Type B pancreatic cell (in vitro differentiated cells): ENCODE measurements at regions not wholly inside any gene's neighbourhood (a gene's known extent, or its start where the extent isn't known, plus 50 kb on each side); places are given as distances from the start of the nearest gene placed in this dataset.
"Not testable (repeated sequence)": the region's sequence is repeated elsewhere in the genome, so short reads cannot be mapped to it uniquely, and the experiment has no call there.

ENCODE experiments used
- DNase-seq: peaks from one replicate; pipeline ENCODE4 v3.0.0; 2021; ENCODE audit warnings: mixed read lengths; ENCODE audit not compliant: unreplicated experiment; ENCODE audit errors: extremely low spot score
- H3K27ac Mint-ChIP-seq: 2 replicates; pipeline ENCODE4 v1.8.0; 2021; ENCODE audit warnings: mild to moderate bottlenecking, mixed read lengths
- H3K27me3 Mint-ChIP-seq: 2 replicates; pipeline ENCODE4 v1.8.0; 2021; ENCODE audit warnings: mixed read lengths
- H3K36me3 Mint-ChIP-seq: 2 replicates; pipeline ENCODE4 v1.8.0; 2021; ENCODE audit warnings: mixed read lengths
- H3K4me1 Mint-ChIP-seq: one replicate; pipeline ENCODE4 v1.8.0; 2021; ENCODE audit warnings: mixed read lengths; ENCODE audit not compliant: unreplicated experiment
- H3K4me3 Mint-ChIP-seq: 2 replicates; pipeline ENCODE4 v1.8.0; 2021; ENCODE audit warnings: mild to moderate bottlenecking, mixed read lengths
- H3K9me3 Mint-ChIP-seq: 2 replicates; pipeline ENCODE4 v1.8.0; 2021; ENCODE audit warnings: mixed read lengths
- CTCF ChIP-seq: fragments of 200-600 bp; sonication (generic); conservative IDR thresholded peaks from 2 replicates; pipeline ENCODE4 v1.5.0; 2021; ENCODE audit warnings: antibody characterized with exemption, mild to moderate bottlenecking

- Mint-ChIP-seq H3K4me1 (peaks cover 22% of the 10 kb centered on the region), H3K27ac (peak overlapping the region; percentile 39), H3K9me3 (no peaks in the 10 kb centered on the region), H3K36me3 (no peaks in the 10 kb centered on the region), H3K27me3 (no peaks in the 10 kb centered on the region), H3K4me3 (peak overlapping the region; percentile 43)
- peak; percentile 70 for DNase-seq
- TF ChIP-seq CTCF, result no peak
These were observed 445.2 kb downstream of the SQOR start for GRCh38 chr15:46080016-46080415.

- Mint-ChIP-seq H3K27ac (no peak overlapping the region), H3K27me3 (peaks cover 3% of the 10 kb centered on the region), H3K4me1 (no peaks in the 10 kb centered on the region), H3K4me3 (no peak overlapping the region), H3K9me3 (peaks cover 9% of the 10 kb centered on the region), H3K36me3 (no peaks in the 10 kb centered on the region)
- no peak for DNase-seq
- TF ChIP-seq CTCF, result no peak
These were observed 453.9 kb downstream of the SQOR start for GRCh38 chr15:46088486-46089445.

GRCh38 chr15:46089467-46089935, 454.7 kb downstream of the SQOR start:
- Mint-ChIP-seq H3K4me3 (no peak overlapping the region), H3K27ac (no peak overlapping the region), H3K9me3 (peaks cover 9% of the 10 kb centered on the region), H3K27me3 (peaks cover 3% of the 10 kb centered on the region), H3K36me3 (no peaks in the 10 kb centered on the region), H3K4me1 (no peaks in the 10 kb centered on the region)
- no peak for TF ChIP-seq CTCF
- DNase-seq, result no peak

DNA sequence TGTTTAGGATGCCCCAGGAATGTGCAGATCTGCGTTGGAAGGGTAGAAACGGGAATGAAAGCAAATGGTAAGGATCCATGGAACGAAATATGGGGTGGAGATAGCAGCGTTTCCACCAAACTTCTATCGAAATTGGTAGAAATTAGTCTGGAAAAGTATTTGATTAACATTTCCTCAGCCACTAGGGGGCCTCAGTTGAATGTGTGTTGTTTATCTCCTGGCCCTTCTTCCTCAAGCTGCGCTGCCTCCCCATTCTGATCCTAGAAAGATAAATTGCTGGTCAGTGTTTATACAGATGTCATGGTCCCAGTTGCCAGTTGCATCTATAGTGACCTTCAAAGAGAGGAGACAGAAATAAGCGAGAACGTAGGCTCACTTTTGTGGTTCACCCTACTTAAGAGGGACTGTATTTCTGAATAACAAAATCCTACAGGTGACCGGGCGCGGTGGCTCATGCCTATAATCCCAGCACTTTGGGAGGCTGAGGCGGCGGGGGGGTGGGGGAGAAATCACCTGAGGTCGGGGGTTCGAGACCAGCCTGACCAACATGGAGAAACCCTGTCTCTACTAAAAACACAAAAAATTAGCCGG, 457.1 kb downstream of the SQOR start:
- no peak overlapping the region for H3K4me3 Mint-ChIP-seq
- TF ChIP-seq CTCF, result peak; percentile 80
- no peak overlapping the region for H3K27ac Mint-ChIP-seq
- H3K9me3 Mint-ChIP-seq, result peaks cover 8% of the 10 kb centered on the region
- DNase-seq, result no peak
- no peaks in the 10 kb centered on the region for H3K4me1 Mint-ChIP-seq
- H3K36me3 Mint-ChIP-seq, result no peaks in the 10 kb centered on the region
- peaks cover 3% of the 10 kb centered on the region for H3K27me3 Mint-ChIP-seq

DNA sequence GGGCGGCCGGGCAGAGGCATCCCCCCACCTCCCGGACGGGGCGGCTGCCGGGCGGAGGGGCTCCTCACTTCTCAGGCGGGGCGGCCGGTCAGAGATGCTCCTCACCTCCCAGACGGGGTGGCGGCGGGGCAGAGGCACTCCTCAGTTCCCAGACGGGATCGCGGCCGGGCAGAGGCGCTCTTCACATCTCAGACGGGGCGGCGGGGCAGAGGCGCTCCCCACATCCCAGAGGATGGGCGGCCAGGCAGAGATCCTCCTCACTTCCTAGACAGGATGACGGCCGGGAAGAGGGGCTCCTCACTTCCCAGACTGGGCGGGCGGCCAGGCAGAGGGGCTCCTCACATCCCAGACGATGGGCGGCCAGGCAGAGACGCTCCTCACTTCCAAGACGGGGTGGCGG, 463.2 kb downstream of the SQOR start:
- H3K27ac Mint-ChIP-seq, H3K36me3 Mint-ChIP-seq, H3K4me3 Mint-ChIP-seq, DNase-seq, H3K27me3 Mint-ChIP-seq, H3K4me1 Mint-ChIP-seq, H3K9me3 Mint-ChIP-seq: not testable (repeated sequence)

GRCh38 chr15:46110755-46111154, 475.9 kb downstream of the SQOR start:
- Mint-ChIP-seq H3K36me3 (no peaks in the 10 kb centered on the region), H3K27me3 (no peaks in the 10 kb centered on the region), H3K9me3 (peaks cover 6% of the 10 kb centered on the region), H3K4me1 (no peaks in the 10 kb centered on the region), H3K27ac (no peak overlapping the region), H3K4me3 (no peak overlapping the region)
- DNase-seq, result no peak
- no peak for TF ChIP-seq CTCF
